DMS153 (cell line): ENCODE measurements at regions not wholly inside any gene's neighbourhood (a gene's known extent, or its start where the extent isn't known, plus 50 kb on each side); places are given as distances from the start of the nearest gene placed in this dataset.
"Not testable (repeated sequence)": the region's sequence is repeated elsewhere in the genome, so short reads cannot be mapped to it uniquely, and the experiment has no call there.

Experiments used
- DNase-seq: peaks from one replicate; lab custom pipeline; 2025; lab: John Stamatoyannopoulos, UW

DNA sequence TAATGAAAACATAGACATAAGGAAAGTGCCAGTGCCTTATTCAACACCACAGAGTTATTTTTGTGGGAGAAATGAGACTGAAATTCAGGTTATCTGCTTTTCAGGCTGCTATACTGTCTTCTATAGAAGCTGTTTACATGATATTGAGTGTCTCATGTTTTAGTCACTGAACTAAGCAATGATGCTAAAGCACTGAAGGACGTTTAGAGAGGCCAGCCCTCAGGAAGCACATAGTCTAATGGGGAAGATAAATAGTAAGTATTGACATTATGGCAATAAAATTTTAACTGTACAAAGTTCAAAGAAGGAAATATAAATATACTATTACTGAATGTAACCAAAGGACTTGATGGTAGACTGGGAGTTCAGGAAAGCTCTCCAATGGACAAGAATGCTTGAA is 186.4 kb upstream of the ZC3H15 start:
- DNase-seq: no peak

DNA sequence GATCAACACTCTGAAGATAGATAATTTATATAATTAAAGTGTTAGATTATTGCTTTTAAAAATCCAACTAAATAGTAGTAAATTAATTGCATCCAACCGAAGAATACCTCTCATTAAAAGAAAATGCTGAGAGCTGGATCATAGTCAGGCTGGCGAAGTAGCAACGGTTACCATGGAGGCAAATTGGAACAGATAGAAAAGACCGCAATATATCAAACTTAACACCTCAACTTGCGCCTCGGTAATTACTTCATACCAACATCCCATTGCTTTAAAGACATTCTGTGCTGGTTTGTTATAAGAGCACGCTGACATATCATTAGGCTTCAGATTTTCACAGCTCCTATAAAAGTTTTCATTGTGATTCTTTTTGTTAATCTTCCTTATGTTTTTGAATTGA is 183.8 kb upstream of the ZC3H15 start:
- DNase-seq: no peak

DNA sequence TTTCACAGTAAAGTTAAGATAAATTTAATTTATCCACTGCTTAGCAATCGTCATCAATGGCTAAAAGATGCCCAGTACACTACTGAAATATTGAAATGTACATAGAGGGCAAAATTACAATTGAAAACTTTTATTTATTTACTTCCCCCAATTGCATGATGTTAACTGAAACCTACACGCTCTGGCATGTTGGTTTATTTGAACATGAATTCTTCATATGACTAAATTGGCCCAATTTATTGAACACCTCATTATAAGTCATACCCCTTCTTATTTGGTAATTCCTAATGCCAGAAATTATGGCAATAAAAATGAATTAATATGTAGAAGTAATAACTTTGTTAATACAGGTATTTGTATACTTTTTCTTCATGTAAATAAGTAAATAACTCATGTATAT is 183.0 kb upstream of the ZC3H15 start:
- DNase-seq: no peak

DNA sequence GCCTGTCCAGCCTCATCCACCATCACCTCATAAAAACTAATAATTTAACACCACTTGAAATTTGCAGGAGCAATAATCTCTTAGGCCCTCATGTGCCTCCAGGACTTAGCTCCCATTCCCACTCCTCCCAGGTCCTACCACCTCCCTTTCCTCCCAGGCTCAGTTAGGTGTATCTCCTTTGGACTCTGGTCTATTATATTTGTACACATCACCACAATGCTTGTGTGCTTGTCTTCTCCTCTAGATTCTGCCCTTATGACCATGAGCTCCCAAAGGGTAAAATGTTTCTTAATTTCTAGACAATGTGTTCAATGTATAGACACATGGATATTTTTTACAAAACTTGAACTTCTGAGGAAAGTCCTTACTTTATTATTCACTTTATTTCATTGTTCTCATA is 182.0 kb upstream of the ZC3H15 start:
- no peak for DNase-seq

DNA sequence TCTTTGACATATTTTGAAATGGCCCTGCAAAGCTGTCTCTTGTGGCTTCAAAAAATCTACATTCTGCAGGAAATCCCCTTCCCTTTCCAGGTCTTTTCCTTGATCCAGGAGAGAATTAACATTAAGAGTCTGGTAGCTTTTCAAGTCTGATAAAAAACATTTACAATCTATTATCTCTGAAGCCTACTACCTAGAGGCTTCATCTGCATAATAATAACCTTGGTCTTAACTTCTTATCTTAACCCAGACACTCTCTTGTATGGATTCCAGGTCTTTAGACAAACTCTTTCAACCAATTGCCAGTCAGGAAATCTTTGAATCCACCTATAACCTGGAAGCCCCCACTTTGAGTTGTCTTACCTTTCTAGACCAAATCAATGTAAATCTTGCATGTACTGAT is 179.3 kb upstream of the ZC3H15 start:
- DNase-seq: no peak

DNA sequence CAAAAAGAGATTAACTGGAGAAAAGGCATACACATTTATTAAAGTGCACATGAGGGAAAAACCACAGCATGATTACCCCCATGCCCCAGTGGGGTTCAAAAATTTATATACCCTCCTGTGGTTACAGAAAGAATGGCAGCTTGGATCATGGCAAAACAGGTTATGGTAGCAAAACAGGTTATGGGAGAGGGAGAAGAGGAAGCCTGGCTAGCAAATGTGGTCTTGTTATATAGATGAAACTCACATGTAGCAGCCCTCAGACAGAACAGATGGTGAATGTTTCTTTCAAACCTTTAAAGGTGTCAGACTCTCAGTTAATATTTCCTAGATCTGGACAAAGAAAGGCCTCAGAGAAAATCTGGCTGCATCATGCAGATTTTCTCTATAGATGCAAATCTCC is 178.2 kb upstream of the ZC3H15 start:
- no peak for DNase-seq

DNA sequence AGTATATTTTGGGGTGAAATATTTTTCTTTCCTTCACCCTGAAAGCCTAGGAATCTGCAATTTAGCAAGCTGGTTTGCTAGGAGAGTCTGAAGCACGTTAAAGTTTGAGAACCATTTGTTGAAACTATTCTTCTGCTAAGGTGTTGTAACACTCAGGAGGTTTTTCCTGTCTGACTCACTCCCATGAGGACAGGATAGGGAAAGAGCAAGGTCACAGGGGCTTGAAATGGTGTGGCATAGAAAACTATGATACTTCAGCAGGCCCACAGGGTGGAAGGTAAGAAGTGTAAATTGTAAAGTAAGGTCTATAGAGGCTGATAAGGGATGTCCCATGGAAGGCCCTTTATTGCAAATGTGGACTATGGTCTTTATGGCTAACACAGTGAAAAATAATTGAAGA is 177.7 kb upstream of the ZC3H15 start:
- DNase-seq: no peak

DNA sequence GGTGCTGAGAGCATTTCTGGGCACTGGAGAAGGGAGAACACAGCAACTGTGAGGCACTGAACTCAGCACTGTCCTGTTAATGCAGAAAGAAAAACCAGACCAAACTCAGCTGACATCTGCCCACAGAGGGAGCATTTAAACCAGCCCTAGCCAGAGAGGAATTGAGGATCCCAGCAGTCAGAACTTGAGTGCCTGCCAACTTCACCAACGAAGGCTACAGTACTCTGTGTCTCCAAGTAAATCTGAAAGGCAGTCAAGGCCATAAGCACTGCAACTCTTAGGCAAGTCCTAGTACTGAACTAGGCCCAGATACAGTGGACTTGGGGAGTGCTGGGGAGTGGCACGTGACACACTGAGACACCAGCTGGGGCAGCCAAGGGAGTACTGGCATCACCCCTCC is 176.2 kb upstream of the ZC3H15 start:
- no peak for DNase-seq

DNA sequence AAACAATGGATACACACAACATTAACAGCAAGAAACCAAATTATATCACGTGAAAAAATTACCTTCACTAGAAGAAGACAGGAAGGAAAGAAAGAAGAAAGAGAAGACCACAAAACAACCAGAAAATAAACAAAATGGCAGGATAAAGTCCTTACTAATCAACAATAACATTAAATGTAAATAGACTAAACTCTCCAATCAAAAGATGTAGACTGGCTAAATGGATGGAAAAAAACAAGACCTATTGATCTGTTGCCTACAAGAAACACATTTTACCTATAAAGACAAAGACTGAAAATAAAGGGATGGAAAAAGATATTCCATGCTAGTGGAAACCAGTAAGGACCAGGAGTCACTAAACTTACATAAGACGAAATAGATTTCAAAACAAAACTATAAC is 167.0 kb upstream of the ZC3H15 start:
- no peak for DNase-seq

DNA sequence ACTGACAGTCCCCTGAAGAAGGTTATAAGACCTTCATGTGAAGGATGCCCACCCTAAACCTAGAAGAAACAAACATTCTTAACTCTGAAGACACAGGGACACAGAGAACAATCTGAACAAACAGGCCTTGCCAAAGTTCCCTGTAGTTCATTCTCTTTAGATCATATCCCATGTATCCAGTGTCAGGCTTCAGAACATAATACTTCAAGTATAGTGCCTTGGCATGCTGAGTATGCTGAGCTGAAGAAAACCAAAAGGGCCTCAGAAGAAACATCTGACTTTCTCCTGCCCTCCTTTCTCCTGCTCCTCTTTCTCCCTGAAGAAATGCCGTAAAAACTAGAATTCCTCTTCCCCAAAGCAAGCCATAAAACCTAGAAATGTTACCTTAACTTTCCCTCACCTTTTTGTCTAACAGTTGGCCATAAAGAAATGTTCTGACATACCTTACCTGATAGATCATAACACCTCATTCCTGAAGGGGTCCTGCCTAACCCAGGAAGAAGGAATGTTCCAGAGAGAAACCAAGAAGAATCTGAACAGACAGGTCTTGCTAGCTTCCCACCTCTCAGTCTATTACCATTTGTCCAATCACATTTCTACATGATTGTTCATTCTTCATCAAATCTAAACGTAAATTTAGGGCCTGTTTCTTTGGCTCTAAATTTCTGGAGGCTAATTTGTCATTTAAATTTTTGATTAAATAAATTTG is 160.1 kb upstream of the ZC3H15 start:
- no peak for DNase-seq

DNA sequence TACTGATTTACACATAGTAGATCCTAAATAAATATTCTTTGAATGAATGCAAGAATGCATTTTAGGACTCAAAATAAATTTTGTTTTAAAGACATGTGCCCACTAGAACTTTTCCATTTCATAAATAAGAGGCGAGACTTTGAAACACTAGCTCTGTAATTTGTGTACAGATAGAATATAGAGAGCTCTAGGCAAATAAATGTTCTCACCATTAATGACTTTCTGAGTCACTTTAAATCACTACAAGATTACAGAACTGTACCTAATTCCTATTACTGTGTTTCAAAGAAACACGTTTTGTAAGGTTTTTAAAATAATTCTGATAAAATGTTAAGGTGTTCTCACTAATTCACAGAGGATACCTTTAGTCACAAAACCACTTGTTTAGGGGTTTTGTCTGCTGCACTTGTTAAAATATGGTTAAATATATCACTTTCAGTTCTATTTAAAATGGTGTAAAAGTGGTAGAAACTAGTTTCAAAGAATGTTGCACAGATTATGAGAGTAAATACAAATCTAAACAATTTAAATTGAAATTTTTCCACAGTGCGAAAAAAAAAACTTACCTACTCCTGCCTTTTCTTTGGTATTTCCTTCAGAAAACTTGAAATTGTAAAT is 158.7 kb upstream of the ZC3H15 start:
- no peak for DNase-seq

DNA sequence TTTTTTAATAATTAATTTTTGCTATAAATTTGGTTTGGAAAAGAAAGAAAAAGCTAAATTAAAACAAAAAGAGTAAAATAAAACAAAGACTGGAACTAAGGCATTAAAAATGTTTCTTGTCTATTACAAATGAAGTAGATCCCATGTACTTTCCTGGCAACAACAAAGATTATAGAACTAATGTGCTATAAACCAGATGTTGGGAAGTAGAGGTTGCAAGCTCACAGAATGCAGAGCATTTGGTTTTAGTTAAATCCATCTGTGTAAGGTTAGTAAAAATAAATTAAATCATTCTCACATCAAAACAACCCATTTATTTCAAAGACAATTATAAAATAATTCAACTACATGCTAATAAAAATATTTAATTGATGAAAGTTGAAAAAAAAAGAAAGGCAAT is 157.2 kb upstream of the ZC3H15 start:
- DNase-seq: no peak

DNA sequence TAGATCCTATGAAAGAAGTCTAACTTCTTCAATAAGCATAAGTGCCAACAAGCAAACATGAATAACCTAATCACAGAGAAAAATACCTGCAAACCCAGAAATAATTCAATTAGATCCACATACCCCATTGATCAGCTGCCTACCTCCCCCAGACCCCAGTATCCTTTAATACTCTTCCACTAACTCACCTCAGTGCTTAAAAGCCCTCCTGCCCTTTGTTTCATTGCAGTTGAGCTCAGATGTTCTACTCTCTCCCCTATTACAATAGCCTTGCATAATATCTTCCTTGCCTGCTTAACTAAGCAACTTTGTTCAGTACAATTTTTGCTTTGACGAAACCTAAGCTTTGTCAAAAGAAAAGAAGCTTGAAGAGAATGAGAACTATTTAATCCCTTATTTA is 156.0 kb upstream of the ZC3H15 start:
- DNase-seq: no peak

DNA sequence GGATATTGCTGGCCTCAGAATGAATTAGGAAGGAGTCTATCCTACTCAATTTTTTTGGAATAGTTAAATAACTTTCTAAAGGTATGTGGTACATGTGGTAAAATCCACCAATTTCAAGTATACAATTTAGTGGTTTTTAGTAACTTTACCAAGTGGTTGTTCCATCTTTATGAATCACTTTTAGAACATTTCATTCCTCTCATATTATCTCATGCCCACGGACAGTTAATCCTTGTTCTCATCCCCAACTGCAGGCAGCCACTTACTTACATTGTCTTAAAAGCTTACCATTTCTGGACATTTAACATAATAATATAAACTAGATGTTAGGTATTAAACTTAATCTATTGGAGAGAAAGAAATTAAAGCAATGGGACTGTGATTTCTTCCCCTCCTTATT is 146.3 kb upstream of the ZC3H15 start:
- DNase-seq: no peak

DNA sequence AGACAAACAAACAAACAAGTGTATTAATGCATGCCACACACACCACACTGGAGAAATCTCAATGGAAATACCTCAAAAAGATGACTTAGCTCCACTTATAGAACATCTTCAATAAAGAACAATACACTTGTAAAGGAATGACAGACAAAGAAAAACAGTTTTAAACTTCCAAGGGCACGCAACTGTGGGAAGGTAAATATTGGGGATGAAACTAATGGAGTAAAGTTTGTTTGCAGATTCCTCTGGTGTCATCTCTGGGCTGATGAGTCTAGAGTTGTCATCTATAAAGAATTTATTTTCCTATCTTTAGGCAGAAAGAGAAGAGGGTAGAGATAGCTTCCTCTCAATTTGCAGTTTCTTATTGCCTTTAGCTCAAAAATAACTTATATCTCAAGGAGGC is 144.0 kb upstream of the ZC3H15 start:
- no peak for DNase-seq

DNA sequence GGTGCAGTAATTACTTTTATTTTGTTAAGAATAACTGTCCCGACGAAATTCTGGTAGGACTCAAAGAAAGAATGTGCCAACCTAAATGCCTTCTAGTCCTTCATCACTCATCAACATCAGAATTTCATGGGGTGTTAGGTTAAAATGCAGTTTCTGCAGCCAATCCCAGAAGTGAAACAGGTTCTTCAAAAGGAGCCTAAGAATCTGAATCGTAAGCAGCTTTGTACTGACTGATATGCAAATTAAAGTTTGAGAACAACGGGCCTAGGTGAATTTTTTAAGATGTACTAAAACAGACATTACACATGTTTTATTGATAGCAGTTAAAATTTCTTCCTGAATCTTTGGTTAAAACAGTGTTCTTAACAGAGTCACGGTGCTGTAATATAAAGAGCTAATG is 140.3 kb upstream of the ZC3H15 start:
- DNase-seq: no peak

DNA sequence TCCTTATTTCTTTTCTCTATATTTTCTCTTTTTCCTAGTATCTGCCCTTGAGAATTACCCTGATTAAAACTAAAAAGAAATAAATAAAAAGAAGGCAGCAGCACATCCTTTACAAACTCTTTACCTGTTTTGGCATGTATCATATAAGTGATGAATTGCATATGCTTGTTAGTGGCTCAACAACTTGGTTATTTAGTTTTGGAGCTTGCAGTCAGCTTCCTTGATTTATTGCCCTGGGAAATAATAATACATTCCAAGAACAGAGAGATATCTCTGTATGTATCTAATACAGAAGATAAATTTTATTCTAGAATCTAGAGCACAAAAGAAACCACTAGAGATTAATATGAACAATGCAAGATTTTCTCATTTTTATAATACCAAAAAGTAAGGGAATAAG is 139.8 kb upstream of the ZC3H15 start:
- DNase-seq: no peak

DNA sequence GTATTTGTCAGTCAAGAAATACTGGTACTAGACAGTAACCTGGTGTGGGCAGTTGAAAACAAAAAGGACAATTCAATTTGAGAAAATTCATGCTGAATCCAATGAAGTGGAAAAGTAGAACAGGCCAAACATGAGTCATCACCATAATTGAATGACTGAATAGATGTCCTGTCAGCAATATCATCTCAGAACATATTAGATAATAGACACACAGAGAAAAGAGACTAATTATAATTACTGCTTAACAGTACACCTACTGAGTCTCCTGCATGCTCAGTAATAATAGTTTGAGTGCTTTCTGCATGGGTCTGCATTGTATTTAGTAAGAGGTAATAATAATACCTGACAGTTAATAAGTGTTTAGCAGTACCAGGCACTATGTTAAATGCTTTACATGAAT is 138.6 kb upstream of the ZC3H15 start:
- DNase-seq: peak; percentile 3

DNA sequence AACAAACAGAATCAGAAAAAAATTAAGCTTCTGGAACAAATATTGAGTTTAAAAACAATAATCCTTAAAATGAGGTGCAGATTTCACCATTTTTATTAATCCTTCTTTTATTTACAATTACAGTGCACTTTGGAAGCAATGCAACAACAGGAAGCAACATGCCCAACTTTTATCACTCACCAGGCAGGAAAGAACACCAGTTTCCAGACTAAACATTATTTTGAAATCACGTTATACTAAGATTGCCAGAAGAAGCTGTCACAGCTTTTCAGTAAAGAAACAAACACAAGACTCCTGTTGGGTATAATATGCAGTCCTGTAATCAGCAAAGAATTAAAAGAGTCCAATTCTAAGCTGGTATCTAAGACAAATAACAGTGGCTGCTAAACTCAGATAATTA is 137.9 kb upstream of the ZC3H15 start:
- no peak for DNase-seq

DNA sequence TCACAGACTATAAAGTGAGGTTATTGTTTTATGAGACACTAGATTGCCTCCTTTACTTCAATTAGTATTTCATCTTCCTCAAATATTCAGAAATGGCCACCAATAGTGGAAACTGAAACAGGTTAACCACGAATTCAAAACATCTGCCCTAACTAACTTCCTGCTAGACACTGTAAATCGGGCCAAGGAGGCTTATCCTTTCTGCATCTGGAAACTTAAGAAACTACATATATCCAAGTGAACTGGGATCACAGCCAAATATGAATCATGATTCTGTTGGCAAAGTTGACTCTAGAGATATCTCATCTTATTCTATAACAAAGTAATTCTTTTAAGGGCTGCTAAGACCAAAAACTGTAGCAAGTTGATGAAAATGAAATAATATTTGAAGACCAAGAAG is 136.6 kb upstream of the ZC3H15 start:
- no peak for DNase-seq

DNA sequence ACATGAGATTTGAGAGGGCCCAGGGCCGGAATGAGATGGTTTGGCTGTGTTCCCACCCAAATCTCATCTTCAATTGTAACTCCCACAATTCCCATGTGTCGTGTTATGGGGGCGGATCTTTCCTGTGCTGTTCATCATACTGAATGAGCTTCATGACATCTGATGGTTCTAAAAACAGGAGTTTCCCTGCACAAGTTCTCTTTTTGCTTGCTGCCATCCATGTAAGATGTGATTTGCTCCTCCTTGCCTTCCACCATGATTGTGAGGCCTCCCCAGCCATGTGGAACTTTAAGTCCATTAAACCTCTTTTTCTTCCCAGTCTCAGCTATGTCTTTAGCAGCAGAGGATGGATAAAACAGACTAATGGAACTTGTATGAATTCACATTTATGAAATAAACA is 131.9 kb upstream of the ZC3H15 start:
- DNase-seq: not testable (repeated sequence)

DNA sequence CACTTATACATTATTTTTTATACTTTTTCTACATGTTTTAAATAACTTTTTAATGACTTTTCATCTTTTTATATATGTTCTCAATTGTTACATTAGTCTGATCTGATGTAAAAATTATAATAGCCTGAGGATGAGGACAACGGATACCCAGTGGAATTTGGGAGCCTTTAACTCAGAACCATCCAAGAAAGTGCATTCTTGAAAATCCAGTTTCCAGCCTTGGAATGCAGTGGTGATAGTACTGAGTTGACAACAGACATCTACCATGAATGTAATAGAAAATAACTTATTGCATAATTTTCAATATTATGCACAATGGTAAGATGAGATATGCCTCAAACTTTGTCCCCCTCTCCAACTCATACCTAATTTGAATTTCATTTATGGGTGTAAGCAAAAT is 120.7 kb upstream of the ZC3H15 start:
- no peak for DNase-seq

DNA sequence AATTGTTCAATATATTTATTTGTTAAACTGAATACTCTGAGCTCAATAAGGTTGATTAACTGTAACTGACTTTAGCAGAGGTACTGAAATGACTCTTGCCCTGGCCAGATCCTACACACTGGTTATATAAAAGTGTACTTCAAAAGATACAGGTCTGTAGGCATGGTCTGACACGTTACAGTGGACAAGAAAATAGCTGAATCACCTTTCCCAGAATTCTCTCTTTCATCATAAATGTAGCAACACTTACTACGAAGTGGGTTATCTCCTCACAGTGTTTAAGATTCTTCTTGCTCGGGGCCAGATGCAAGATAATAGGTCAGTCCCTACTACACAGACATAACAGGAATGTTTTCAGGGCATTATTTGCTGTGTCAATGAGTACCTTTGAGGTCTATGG is 107.0 kb upstream of the ZC3H15 start:
- no peak for DNase-seq

DNA sequence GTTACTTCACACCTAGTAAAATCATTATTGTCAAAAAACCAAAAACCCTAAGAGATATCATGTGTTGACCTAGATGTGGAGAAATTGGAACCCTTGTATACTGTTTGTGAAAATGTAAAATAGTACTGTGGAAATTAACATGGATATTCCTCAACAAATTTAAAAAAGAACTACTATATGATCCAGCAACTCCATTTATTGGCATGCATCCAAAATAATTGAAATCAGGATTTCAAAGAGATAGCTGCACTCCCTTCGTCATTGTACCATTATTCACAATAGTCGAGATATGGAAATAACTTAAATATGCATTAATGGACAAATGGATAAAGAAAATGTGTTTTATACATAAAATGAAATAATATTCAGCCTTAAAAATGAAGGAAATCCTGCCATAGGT is 105.3 kb upstream of the ZC3H15 start:
- DNase-seq: no peak
